ENCODE measurements at regions not wholly inside any gene's neighbourhood (a gene's known extent, or its start where the extent isn't known, plus 50 kb on each side); places are given as distances from the start of the nearest gene placed in this dataset.

DNA sequence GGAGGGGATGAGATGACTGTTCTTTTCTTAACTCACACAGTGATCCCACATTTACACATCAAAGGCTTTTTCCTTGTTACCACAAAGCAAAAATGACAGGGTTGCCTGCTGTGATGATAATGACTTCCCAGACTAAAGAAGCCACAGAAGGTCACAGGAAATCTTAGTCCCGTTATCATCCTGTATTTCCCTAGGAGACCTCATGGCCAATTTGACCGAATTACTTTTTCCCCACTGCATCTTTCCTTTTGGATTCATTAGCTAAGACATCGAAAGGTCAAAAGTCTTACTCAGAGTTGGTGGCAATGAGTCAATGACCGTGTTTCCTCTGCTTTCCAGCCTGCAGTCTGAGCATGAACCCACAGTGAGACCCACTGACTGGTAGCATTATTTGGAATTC, 130.1 kb upstream of the INHBA start:
- DNase-seq (ENCODE audit: low read depth in 2 of 2) = no peak

DNA sequence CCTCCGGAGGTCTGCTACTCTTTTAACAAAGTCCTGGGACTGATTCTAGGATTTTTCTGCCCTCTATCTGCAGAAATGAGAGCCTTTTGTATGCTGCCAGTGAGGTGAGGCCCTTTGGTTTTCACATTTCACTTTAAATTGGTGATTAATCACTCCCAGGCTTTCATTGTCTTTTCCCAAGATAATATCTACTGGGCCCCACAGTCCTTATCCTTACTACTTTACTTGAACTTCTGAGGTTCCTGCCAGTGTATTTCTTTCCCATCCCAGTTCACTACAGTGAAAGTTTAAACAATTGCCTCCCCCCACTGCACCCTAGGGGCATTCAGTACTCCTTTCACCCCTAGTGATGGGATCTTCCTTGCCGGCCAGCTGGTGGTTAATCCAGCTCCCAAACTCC, 127.4 kb upstream of the INHBA start:
- DNase-seq (ENCODE audit: low read depth in 2 of 2) = no peak

DNA sequence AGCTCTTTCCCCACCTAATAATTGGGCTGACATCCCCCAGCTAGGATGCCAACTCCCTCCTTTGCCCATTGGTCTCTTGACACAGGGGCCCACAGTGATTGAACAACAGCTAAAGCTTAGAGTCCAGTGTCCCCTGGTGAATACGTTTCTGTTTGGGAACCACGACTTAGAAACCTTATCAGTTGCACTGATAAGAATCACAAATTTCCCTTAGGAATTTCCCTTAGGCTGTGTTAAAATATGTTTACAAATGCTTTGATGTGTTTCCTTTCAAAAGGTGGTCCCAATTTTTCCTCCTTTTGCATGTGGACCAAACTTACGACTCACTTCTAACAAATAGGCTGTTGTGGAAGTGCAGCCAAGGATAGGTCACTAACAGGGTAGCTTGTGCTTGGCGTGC, 126.0 kb upstream of the INHBA start:
- DNase-seq (ENCODE audit: low read depth in 2 of 2) = no peak

DNA sequence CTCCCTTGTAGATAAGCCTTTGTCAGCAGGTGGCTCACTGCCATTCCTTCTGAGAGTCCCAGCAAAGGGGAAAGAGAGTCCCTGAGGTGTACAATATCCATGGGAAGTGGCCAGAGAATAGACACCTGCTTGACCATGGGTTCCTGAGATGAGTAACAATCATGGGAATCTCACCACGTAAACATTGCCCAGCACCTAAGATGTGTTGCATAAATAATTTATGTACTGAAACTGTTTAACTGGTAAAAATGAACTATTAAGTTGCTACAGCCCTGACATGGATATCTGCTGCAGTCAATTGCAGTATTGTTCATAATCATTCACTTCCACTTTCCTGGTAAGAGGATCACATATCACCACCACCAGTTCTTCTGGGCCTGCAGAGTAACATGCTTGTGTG, 123.8 kb upstream of the INHBA start:
- no peak for DNase-seq (ENCODE audit: low read depth in 2 of 2)

DNA sequence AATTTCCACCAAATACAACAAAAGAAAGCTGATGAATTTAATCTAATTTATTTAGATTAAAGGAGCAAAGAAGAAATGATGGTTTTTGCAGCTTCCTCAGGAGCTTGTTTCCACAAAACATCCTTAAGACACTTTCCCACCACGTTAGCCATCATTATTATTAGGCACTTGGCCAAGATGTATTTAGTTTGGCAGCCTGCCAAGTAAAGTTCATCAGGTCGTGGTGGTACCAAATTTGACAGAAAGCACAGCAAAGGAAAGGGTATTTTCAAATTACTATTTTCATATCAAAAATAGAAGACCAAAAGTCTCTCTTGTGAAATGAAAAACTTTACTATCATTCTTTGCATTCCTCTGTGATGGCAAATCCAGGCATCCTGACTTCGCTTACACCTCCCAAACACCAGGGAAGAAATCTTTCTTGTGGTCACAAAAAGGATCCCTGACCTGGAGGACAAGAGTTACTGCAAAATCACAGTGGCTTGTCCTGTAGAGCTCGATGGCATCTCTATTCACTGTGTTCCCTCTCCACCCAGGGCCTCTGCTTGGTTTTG, 123.1 kb upstream of the INHBA start:
- DNase-seq (ENCODE audit: low read depth in 2 of 2) = no peak

DNA sequence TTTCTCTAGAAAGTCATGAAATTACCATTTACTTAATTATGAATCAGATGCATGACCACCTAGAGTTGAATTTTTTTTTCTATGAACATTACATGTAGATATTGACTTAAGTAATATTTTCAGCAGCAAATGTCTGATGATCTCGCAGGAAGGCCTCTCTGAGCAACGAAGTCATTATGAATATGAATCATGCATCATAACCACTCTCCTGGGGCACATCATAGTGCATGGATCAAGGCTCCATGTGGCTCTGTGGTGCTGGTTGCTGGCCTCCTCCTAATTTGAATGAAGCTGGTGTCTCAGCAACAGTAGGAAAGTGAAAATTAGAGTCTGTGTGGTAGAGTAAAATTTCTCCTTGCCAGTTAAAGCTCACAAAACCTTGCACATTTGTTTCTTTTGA, 121.4 kb upstream of the INHBA start:
- DNase-seq (ENCODE audit: low read depth in 2 of 2) = peak in 1 of 2 experiments; percentile 22

DNA sequence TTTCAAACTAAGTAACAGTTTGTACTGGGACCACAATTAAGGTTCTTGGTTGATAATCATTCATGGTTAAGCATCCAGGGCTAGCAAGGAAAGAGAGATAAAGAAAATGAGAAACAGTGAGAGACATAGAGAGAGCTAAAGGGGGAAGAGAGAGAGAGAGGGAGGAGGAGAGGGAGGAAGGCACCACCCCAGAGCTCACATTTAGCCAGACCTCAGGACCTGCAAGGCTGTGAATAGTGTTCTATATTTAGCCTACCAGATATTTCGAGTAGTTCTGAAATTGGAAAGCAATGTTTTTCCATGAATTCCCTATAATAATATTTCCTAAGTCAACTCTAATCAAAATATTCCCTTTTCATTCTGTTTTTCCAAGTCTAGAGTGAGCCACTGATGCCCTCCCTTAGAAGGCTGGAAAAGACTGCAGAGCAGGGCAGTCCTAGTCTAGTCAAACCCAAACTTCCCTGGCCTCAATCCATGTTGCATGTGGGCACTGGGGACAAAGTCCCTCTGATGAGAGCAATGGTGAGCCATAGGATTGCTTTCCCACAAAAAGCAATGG, 119.4 kb upstream of the INHBA start:
- no peak for DNase-seq (ENCODE audit: low read depth in 2 of 2)

DNA sequence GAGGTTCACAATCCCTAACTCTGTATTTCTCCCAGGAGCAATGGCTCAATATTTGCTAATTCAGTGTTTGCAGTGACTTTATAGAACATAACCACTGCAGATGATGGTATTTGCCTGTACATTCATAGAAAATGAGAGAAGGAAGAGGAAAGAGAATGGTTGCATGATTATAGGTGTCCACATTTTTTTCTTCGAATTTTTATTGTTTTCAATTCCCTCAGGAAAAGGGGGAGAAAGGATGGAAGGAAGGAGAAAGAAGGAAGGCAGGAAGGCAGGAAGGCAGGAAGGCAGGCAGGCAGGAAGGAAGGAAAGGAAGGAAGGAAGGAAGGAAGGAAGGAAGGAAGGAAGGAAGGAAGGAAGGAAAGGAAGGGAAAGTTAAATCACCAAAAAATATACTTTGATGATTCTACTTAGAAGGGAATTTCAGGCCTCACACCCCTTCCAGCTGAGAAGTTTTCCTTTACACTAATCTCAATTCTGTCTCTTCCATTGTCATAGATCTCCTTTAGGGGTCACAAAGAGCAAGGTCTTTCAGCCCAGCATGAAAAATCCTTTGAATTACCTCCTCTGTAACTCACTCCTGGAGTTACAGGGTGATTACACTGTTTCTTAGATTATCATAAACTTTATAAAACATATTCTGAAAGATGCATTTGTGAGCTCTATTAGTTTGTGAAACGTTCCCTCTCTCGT, 118.8 kb upstream of the INHBA start:
- DNase-seq (ENCODE audit: low read depth in 2 of 2) = no peak

DNA sequence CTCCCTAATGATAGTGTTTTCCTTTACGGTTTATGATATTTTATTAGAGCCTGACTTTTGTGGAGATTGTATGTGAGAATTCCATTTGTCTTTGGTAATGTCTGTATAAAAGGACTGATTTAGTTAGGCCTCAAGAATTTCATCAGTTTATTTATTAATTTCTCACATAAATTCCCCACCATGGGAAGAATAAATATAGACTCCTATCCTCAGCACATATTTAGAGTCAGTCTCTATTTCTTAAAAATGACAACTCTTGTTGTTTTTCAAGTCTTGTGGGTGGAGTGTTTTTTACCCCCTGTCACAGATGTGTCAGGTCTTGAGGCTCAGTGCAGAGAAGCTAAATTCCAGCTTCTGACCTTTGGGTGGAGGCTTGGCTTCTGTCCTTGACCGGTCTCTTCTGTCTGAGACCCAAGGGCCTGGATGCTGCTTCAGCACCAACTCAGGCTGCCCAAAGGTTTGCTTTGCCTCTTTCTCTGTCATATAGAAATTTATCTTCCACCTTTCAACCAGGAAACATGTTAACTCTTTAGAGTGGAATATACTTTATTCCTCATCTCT, 117.3 kb upstream of the INHBA start:
- no peak for DNase-seq (ENCODE audit: low read depth in 2 of 2)

DNA sequence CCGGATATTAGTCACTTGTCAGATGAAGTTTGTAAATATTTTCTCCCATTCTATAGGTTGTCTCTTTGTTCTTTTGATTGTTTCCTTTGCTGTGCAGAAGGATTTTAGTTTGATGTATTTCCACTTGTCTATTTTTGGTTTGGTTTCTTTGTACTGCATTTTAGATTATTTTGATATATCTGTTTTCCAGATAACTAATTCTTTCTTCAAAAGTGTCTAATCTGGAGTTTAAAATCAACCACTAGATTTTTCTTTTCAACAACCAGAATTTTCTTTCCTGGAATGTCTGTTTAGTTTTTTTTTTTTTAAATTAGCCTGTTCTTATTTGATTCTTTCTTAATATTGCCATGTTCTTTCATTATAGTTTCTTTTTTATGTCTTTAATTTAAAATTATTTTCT, 116.8 kb upstream of the INHBA start:
- DNase-seq (ENCODE audit: low read depth in 2 of 2) = no peak

DNA sequence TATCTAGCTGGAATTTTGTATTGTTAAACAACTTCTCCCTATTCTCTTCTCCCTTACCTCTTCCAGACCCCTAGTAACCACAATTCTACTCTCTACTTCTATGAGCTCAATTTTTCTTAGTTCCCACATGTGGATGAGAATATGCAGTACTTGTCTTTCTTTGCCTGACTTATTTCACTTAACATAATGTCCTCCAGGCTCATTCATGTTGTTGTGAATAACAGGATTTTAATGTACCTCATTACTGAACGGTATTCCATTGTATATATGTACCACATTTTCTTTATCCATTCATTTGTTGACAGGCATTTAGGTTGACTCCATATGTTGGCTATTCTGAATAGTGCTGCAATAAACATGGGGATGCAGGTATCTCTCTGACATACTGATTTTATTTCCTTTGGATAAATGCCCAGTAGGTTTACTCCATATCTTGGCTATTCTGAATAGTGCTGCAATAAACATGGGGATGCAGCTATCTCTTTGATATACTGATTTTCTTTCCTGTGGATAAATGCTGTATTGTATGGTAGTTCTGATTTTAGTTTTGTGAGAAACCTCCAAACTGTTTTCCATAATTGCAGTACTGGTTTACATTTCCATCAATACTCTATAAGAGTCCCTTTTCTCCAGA, 116.0 kb upstream of the INHBA start:
- no peak for DNase-seq (ENCODE audit: low read depth in 2 of 2)

DNA sequence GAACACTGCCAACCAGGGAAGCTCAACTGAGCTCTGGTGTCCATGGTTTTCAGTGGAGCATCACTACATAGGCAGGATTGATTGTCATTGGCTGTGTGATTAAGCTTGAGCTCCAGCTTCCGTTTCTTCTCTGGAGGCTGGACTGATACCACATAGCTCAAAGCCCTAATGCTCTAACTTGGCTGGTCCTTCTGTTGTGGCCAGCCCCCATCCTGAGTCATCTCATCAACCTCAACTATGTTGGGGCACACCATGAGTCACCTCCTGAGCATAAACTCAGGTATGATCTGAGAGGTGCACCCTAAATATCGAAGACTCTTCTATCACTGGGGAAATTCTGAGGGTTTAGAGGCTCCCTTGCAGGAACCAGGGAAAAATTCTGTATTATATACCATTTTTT, 114.5 kb upstream of the INHBA start:
- peak in 1 of 2 experiments; percentile 28 for DNase-seq (ENCODE audit: low read depth in 2 of 2)

DNA sequence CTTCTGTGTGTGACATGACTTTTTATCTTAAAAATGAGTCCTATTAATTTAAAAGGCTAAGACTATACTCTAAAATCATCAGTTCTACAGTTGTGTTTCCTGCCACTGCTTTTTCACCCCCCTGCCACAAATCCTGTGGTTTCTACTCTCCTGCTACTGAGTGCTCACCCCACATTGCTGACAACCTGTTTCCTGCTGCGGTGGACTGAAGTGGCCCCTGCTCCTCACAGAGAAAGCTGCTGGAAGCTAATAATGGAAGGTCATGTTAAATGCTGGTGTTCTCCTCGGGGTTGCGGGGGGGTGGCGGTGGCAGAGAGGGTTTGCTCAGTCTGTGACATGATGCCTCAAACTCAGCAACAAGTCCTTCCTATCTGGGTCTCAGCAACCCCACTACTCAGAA, 113.2 kb upstream of the INHBA start:
- no peak for DNase-seq (ENCODE audit: low read depth in 2 of 2)

DNA sequence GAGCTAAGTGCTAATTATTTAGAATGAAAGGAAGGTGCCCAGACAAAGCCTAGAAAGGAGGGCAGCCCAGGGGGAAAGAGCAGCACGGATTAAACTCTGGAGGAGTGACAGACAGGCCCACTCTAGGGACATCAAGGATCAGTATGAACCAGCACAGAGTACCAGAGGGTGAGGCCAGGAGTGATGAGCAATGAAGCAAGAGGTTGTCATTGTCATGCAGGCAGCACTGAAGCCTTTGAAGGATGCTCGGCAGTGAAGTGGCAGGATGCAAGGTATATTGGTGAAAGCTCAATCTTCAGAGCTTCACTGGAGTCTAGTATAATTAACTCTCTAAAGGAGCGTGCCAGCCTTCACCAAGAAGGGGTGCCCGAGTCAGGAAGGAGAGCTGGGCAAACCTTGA, 112.0 kb upstream of the INHBA start:
- DNase-seq (ENCODE audit: low read depth in 2 of 2) = no peak

DNA sequence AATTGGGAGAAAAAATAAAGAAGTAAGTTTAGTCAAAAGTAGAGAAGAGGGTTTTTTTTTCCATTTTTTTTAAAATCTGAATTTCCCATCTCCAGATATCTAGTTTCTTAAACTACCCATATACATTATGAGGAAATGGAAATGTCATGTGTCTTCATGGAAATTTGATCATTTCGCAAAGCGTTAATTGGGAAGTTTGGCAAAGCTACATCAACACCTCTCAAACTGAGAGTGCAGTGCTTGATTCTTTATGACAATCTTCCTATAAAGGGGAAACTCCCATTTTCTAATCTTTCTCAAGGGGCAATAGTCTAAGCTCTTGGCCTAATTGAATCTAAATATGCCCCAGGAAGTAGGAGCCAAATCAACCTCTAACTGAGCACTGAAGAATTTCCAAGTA, 110.4 kb upstream of the INHBA start:
- no peak for DNase-seq (ENCODE audit: low read depth in 2 of 2)

DNA sequence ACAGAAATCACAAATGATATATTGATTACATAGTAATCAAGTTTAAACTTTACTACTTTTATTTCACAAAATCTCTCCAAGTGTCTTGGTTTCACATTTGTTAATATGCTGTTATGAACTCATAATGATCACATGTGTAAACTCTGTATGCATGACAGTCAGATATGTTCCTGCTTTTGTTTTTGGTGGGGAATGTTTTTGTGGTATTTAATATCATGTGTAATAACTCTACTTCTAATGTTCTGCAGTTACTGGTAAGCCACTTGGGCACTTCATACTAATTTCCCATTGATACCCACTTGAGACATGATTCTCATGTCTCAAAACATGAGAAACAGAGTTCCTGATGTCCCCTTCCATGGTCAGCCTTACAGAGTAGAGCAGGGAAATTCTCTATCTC, 109.1 kb upstream of the INHBA start:
- no peak for DNase-seq (ENCODE audit: low read depth in 2 of 2)

DNA sequence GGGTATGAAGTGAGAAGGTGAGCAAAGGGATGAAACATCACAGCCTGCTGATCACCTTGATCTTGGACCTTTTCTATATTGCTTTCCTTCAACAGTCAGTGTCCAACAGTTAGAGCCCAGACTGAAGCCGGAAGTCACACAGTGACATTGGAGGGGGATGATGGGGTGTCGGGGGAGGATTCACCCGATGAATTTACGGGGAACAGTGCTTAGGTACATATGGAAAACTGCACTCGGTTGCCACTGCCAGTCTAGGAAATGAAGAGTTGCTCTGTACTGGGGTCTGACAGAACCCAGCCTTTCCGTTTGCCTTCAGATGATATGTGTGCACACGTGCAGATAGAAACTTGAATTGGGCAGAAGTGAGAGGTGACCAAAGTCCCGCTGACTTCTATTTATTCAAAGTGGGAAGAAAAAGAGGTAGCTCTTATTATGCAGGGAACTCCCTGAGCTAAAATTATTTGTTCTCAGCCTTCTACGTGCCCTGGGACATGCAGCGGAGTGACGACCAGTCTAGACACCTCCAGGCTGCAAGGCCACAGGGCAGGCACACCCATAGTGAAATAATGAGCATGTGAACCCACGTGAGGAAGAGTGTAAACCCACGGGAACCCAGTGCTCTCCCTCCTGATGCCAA, 107.2 kb upstream of the INHBA start:
- no peak for DNase-seq (ENCODE audit: low read depth in 2 of 2)

DNA sequence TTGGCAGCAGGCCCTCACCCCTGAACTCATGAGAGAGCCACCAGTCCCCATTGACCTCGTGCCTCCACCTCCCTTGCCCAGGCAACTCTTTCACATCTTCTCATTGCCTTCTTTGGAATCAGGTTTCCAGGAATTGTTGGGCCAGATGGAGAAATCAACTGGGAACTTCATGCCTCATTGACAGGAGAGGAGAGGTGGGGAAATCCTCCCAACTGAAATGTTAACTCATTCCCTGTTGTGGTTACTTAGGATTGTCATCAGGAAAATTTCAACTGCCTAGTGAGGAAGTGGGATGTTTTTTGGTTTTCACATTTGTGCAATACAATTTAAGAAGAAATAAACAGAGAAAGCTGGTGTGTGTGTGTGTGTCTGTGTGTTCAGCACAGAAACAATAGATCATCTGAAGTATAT, 106.6 kb upstream of the INHBA start:
- peak; percentile 73 for DNase-seq (ENCODE audit: low read depth in 2 of 2)

DNA sequence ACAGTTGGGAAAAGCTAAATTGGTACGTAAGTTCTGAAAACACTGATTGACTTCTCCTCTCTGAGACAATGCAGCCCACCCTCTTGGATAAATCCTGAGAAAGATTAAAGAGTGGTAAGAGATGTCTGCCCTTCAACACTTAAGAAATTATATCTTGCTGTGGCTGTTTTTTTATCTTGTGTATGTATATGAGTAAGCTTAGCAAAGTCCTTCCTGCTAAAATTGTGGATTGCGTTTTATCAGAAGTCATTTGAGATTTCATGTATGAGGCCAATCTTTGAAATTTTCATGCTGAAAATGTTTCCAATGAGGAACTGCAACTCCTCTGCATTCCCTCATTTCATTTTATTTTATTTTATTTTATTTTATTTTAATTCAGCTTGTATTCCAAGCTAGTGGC, 106.2 kb upstream of the INHBA start:
- no peak for DNase-seq (ENCODE audit: low read depth in 2 of 2)

DNA sequence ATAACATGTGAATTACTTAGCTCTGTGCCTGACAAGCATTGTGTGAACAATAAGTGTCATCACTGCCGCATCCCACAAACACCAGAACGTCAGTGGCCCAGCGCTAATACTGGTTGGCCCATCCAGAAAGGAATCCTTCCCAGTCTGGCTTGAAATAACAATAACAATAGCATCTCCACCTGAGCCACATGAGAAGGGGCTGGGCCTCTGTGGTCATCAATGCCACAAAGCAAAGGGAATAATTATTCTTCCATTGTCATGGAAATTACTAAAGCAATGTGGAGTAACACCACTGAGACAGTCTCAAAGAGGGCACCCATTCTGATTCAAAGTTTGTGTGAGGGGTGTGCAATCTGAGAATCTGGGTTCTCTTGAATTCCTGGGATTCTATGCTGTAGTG, 105.7 kb upstream of the INHBA start:
- DNase-seq (ENCODE audit: low read depth in 2 of 2) = no peak

DNA sequence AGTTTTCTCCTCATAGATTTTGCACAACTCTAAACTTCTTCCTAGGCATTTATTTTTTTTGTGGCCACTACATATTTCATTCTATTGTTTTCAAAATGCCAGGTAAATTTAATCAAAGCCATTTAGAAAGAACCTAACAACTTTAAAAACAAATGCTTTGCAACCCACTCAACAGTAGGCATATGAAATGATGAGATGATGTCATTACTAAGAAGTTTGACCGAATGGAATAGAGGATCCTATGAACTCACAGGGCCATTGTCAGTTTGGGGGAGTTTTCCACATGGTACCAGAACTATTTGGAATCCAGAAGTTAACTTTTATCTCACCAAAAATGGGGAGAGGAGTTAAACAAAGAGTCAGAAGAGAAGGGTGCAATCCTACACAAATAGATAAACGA, 100.7 kb upstream of the INHBA start:
- DNase-seq (ENCODE audit: low read depth in 2 of 2) = no peak

DNA sequence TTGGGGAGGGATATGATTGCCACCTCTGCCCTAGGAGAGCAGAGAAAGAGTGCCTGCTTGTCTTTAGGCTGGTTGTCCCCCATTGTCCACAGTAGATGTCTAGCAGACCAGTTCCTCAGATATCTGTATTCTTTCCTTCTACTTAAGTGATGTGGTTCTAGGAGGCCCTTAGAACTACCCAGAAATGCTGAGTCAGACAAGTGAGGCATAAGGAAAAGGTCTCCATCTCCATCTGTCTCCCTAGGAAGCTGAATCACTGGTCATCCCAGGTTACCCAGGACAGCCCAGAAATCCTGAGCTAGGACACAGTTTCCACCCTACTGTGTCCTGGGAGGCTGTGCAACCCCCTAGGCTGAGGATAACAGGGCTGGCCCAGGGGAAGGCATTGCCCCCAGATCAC, 93.4 kb upstream of the INHBA start:
- DNase-seq (ENCODE audit: low read depth in 2 of 2) = no peak

Data from fibroblast of skin of left quadriceps (primary cell).